ENCODE measurements at regions not wholly inside any gene's neighbourhood (a gene's known extent, or its start where the extent isn't known, plus 50 kb on each side); places are given as distances from the start of the nearest gene placed in this dataset.

- TF ChIP-seq CTCF (conservative IDR thresholded peaks at IDR 0.05): no peak
- no peak for TF ChIP-seq ZFX (IDR thresholded peaks at IDR 0.05)
Measured at GRCh38 chr6:99132026-99132635, 184.4 kb upstream of the FBXL4 start.
